GM18858 (cell line): ENCODE measurements at regions not wholly inside any gene's neighbourhood (a gene's known extent, or its start where the extent isn't known, plus 50 kb on each side); places are given as distances from the start of the nearest gene placed in this dataset.
A peak's percentile ranks its signal among the peaks of the same experiment; 100 is the strongest.
"Not testable (repeated sequence)": the region's sequence is repeated elsewhere in the genome, so short reads cannot be mapped to it uniquely, and the experiment has no call there.

Experiments used
- ATAC-seq: cut with Tn5 transposase; IDR thresholded peaks from one replicate; pipeline ENCODE4 v1.9.1; 2021; ENCODE audit not compliant: unreplicated experiment

DNA sequence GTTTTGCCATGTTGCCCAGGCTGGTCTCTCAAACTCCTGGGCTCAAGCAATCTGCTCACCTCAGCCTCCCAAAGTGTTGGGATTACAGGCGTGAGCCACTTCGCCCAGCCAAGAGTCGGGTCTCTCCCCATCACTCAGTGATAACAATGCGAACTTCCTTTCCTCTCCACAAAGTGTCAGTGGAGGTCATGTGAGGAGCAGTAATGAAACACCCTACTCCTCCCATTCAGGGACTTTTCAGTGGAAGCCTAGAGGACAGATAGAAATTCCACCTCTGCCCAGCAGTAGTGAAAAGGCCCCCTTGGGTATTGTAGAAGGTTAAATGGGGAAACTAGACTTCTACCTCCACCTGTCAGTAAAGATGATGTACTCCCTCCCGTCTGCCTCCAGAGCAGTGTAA lies 141.9 kb upstream of the STK26 start:
- ATAC-seq, result no peak

DNA sequence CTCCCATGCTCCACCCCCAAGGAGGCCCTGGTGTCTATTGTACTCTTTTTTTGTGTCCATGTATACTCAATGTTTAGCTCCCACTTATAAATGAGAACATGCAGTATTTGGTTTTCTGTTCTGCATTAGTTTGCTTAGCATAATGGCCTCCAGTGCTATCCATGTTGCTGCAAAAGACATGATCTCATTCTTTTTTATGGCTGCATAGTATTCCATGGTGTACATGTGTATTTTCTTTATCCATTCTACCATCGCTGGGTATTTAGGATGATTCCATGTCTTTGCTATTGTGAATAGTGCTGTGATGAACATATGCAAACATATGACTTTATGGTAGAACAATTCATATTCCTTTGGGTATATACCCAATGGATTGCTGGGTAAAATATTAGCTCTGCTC lies 138.1 kb upstream of the STK26 start:
- ATAC-seq, result not testable (repeated sequence)

- ATAC-seq, result not testable (repeated sequence)
Observed at GRCh38 chrX:131893857-131894256, 129.2 kb upstream of the STK26 start.

DNA sequence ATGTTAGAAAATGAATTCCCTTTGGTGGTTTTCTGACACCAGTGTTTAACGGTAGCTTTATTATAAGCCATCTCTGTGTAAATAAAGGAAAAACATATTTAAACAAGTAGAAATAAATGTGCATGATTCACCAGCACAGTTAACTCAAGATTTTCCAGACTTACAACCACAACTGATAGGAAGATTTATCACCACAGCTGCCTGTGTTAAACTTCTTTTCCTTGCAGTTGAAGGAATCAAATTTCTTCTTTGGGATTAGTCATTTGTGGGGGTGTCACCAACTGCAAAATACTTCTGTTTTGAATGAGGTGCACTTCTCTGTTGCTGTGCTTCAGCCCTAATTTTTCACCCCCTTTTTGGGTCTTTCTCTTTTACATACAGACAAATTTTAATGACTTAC lies 128.1 kb upstream of the STK26 start:
- no peak for ATAC-seq

- ATAC-seq, result no peak
Observed at GRCh38 chrX:131895807-131896206, 127.3 kb upstream of the STK26 start.

DNA sequence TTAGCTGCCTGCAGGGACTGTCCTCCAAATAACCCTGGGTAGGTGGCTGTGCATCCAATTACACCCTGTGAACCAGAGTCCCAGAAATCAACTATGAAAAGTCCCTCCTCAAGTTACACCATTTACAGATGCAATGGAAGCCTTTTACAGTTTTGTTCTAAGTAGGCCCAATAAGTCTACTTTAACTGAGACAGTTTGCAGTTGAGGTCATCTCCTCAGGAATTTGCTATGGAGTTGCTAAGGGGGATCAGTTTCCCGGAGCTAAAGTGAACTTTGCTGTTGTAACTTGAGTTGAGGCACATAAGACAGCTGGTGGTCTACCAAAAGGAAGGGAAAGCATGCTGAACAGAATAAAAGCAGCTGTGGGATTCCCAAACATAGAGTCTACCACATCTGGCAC lies 121.6 kb upstream of the STK26 start:
- no peak for ATAC-seq

DNA sequence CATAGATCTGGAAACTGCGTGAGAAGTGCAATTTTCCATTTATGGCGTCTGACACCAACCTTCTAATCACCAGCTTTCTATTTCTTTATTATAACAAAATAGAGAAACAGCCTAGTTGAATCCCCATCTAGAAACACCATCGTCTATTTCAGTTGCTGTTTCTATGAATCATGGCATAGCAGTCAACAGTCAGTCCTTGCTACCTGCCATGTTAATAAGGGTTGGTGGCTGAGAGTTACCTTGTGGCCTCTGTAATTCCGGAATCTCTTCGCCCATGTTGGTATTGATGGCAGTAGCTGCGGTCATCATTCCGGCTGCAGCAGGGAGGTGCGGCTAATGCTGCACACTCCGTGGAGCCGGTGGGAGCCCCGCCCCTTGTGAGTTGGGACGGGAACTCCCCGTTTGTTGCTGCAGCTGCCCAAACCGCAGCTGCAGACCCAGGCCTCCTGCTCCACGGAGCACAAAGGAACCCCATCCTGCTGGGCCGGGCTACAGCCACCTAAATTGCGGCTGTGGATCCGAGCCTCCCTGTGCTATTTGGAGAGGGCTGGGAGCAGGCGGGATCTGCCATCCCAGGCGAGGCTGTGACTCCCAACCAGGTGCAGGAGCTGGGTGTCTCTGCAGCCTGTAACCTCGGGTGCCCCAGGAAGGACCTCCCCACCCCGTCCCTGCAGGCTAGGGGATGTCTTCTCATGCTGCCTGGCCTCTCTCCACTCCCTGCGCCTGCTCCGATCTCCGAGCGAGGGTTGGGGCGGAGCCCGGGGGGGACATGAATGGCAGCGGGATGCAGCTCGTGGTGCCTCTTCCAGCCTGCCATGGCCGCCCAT lies 115.4 kb upstream of the STK26 start:
- ATAC-seq, result no peak

- no peak for ATAC-seq
Observed at GRCh38 chrX:131910586-131910985, 112.5 kb upstream of the STK26 start.

GRCh38 chrX:131915488-131915887 lies 107.6 kb upstream of the STK26 start:
- ATAC-seq, result no peak

DNA sequence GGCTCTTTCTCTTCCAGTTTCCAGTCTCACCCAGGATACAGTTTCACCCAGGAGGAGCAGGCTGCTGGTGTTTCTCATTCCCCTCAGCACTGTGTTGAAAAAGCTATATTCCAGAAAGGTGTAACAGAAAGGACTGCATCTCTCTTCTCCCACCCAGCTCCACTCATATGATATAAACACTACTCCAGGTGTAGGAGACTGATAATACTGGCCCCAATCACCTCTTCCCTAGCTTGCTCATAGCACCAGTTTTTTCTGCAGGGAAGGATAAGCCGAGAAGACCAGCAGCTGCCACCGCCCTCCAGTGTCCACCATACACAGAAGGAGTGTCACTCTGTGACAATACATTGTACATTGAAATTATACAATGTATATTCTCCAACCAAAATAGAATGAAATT lies 105.5 kb upstream of the STK26 start:
- no peak for ATAC-seq

DNA sequence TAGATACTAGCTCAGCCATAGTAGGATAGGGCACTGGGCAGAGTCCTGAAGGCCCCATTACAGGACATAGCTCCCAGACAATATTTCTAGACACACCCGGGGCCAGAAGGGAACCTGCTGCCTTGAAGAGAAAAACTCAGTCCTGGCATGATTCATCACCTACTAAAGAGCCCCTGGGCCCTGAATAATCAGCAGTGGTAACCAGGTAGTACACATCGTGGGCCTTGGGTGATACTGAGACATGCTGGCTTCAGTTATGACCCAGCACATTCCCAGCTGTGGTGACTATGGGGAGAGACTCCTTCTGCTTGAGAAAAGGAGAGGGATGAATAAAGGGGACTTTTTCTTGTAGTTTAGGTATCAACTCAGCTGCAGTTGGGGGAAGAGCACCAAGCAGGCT lies 104.3 kb upstream of the STK26 start:
- no peak for ATAC-seq

DNA sequence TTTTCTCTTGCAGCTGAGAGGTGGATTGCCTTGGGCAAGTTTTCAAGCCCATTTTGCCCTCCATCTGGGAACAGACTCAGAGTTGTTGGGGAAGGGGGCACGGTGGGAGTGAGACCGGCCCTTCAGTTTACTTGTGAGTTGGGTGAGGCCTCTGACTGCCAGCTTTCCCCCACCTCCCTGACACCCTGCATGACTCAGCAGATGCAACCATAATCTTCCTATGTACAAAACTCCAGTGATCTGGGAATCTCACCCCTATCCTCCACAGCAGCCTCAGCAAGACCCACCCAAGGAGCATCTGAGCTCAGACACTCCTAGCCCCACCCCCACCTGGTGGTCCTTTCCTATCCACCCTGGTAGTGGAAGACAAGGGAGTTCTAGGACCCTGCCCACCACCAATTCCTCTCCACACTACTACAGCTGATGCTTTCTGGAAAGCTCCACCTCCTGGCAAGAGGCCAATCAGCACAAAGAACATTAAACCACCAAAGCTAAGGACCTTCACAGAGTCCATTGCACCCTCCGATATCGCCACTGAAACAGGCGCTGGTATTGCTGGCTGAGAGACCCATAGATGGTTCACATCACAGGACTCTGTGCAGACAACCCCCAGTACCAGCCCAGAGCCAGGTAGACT lies 99.4 kb upstream of the STK26 start:
- no peak for ATAC-seq

DNA sequence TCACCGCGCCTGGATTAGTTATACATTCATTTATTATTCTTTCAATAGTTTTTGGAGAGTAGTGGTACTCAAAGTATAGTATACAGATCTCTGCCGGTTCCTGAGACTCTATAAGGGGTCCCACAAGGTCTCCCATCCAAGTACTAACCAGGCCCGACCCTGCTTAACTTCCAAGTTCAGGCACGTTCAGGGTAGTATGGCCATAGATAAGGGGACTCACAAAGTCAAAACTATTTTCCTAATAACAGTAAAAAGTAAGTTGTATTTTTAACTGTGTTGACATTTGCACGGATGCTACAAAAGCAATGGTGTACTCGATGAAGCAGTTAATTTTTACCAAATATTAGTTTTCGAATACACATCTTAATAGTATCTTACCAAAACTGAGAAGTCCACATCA lies 84.4 kb upstream of the STK26 start:
- ATAC-seq, result no peak

- no peak for ATAC-seq
Observed at GRCh38 chrX:131942034-131942433, 81.1 kb upstream of the STK26 start.

GRCh38 chrX:131944936-131945902 lies 77.9 kb upstream of the STK26 start:
- no peak for ATAC-seq

- no peak for ATAC-seq
Observed at GRCh38 chrX:131951166-131951565, 71.9 kb upstream of the STK26 start.

GRCh38 chrX:131955099-131955777 lies 67.9 kb upstream of the STK26 start:
- ATAC-seq, result peak; percentile 77

DNA sequence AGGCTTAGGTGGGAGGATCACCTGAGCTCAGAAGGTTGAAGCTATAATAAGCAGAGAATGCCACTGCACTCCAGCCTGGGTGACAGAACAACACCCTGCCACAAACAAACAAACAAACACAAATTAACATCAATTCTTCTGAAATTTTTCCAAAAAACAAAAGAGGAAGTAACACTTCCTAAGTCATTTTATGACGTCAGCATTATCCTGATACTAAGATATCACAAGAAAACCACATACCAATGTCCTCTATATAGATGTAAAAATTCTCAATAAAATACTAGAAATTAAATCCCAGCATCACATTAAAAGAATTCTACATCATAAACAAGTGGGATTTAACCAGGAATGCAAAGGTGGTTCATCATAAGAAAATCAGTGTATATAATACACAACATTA lies 64.4 kb upstream of the STK26 start:
- ATAC-seq, result no peak

DNA sequence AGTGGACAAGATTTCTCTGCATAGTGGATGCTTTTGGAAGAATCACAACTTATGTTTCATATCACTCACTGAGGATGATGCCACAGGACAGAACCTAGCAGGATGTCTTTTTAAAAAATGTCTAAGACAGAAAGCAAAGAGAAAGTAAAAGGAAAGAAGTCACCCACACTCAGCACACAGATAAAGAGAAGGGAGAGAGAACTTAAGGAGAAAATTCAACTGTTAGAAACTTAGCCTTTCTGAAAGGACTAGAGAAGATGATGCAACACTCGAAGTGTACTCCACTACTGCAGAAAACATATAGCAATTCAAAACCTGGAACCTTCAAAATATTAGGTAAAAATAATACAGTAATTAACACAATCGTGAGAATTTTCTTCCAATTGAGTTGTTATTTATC lies 52.8 kb upstream of the STK26 start:
- no peak for ATAC-seq
